ENCODE measurements at regions not wholly inside any gene's neighbourhood (a gene's known extent, or its start where the extent isn't known, plus 50 kb on each side); places are given as distances from the start of the nearest gene placed in this dataset.

DNA sequence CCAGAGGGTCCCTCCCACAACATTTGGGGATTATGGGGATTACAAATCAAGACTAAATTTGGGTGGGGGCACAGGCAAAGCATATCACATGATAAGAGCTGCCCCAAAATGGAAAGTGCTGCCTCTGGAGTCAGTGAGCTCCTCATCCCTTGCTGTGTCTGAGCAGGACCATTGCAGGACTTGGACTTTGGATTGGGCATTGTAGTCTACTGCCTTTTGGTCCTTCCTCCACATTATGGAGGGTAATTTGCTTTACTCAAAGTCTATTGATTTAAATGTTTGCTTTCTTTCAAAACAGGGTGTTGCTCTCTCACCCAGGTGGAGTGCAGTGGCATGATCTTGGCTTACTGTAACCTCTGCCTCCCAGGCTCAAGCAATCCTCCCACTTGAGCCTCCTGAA lies 106.8 kb upstream of the LDAH start:
- DNase-seq: no peak
- TF ChIP-seq, protein P1, sequence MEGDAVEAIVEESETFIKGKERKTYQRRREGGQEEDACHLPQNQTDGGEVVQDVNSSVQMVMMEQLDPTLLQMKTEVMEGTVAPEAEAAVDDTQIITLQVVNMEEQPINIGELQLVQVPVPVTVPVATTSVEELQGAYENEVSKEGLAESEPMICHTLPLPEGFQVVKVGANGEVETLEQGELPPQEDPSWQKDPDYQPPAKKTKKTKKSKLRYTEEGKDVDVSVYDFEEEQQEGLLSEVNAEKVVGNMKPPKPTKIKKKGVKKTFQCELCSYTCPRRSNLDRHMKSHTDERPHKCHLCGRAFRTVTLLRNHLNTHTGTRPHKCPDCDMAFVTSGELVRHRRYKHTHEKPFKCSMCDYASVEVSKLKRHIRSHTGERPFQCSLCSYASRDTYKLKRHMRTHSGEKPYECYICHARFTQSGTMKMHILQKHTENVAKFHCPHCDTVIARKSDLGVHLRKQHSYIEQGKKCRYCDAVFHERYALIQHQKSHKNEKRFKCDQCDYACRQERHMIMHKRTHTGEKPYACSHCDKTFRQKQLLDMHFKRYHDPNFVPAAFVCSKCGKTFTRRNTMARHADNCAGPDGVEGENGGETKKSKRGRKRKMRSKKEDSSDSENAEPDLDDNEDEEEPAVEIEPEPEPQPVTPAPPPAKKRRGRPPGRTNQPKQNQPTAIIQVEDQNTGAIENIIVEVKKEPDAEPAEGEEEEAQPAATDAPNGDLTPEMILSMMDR (IDR thresholded peaks at IDR 0.05): no peak

GRCh38 chr2:20928617-20929016 lies 105.7 kb upstream of the LDAH start:
- H3K4me1 ChIP-seq: peaks cover 0 to 7% (median 6%) of the 10 kb centered on the region in 4 donors
- no peak overlapping the region for H3K27ac ChIP-seq
- DNase-seq: no peak
- intact Hi-C loops (cut with DNase I; ENCODE audit: low total_unique reads): no loop called here
- no peak overlapping the region for H3K4me3 ChIP-seq
- TF ChIP-seq, protein P1 (IDR thresholded peaks at IDR 0.05): no peak
- H3K36me3 ChIP-seq: no peaks in the 10 kb centered on the region
- H3K9me3 ChIP-seq: peaks cover 0 to 7% (median 0%) of the 10 kb centered on the region in 3 donors
- peaks cover 0 to 3% of the 10 kb centered on the region in 2 donors for H3K27me3 ChIP-seq

More for the DNA sequence above, 106.8 kb upstream of the LDAH start:
- no peak overlapping the region for H3K4me3 ChIP-seq
- H3K27me3 ChIP-seq: peaks cover 0 to under 1% of the 10 kb centered on the region in 2 donors
- H3K27ac ChIP-seq: no peak overlapping the region
- peaks cover 0 to 7% (median 6%) of the 10 kb centered on the region in 4 donors for H3K4me1 ChIP-seq
- H3K9me3 ChIP-seq: peaks cover 0 to 7% (median 0%) of the 10 kb centered on the region in 3 donors
- H3K36me3 ChIP-seq: no peaks in the 10 kb centered on the region
- intact Hi-C loops (cut with DNase I; ENCODE audit: low total_unique reads): no loop called here

DNA sequence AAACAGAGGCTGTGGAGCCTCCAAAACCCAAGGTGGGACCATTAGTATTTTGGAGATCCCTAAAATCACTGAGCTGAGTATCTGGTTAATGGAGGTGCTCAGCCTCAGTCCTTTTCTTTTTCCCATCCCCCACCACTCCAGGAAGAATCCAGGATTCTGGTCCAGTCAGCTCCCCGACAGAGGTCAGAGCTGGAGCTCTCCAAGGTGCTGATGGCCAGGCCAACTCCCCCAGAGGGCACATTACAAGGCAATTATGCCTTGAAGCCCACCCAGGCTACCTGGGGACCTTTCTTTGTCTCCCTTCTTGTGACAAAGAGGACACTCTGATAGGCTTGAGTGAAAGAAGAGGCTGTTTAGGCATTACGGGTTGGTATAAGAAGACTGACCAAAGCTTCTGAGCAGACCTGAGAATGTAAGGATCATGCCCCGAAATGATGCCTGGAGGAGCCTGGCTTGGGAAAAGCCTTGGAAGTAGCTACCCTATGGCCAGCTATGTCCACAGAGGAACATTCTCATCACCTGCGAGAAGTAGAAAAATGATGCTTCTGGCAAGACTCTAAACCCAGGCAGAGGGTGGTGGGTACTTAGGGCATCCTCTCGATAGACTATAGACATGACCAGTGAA lies 102.5 kb upstream of the LDAH start:
- TF ChIP-seq, protein P1 (IDR thresholded peaks at IDR 0.05): no peak
- H3K27me3 ChIP-seq: peaks cover 0 to 3% of the 10 kb centered on the region in 2 donors
- H3K27ac ChIP-seq: no peak overlapping the region
- no peaks in the 10 kb centered on the region for H3K36me3 ChIP-seq
- H3K4me1 ChIP-seq: no peaks in the 10 kb centered on the region
- DNase-seq: no peak
- intact Hi-C loops (cut with DNase I; ENCODE audit: low total_unique reads): no loop called here
- H3K4me3 ChIP-seq: no peak overlapping the region
- peaks cover 0 to 7% (median 0%) of the 10 kb centered on the region in 3 donors for H3K9me3 ChIP-seq

- Histone ChIP-seq H3K36me3 (no peaks in the 10 kb centered on the region), H3K27me3 (no peaks in the 10 kb centered on the region), H3K9me3 (no peaks in the 10 kb centered on the region), H3K4me3 (no peak overlapping the region), H3K4me1 (peaks cover 0 to 22% (median 13%) of the 10 kb centered on the region in 4 donors), H3K27ac (no peak overlapping the region)
- intact Hi-C loops (cut with DNase I; ENCODE audit: low total_unique reads): no loop called here
- TF ChIP-seq, protein P1 (IDR thresholded peaks at IDR 0.05): no peak
- no peak for DNase-seq
These were observed 96.4 kb upstream of the LDAH start for GRCh38 chr2:20919297-20919800.

DNA sequence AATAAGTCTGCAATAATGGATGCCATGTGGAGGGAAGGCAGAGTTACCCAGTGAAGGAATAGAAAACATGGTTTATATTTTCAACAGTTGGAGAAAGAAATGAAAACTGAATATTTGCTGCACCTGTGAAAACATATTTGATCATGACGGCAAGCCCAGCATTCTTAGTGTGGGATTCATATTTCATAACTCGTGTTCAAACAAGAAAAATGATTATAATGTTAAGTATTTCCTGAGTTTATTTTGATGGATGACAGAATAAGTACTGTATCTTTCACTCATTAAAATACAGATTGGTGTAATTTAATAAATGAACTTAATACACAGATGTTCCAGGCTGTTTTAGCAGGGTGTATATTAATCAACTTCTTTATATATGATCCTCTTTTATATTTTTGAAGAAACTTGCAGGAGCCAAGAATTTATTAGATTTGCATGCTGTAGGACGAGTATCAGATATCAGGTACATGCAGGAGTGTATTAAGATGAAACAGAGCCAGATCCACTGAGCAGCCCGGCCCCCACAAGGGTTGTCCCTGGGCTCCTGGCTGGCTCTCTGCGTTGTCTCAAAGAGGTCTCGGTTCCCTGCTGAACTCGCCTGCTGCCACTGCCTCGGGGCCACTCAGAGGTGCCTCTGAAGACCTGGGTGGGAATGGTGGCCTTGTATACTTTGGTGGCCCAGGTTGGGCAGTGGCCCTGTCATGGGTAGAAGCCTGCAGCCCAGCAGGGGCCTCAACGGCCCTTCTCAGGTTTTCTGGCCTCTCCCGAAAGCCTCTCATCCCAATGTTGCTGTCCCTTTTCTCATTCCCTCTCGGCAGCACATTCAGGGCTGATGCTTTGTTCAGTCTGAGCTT lies 95.0 kb upstream of the LDAH start:
- DNase-seq: no peak
- Histone ChIP-seq H3K4me3 (no peak overlapping the region), H3K27ac (peak overlapping the region; percentile 38 to 50), H3K4me1 (peaks cover 0 to 22% (median 13%) of the 10 kb centered on the region in 4 donors), H3K27me3 (no peaks in the 10 kb centered on the region), H3K9me3 (no peaks in the 10 kb centered on the region), H3K36me3 (no peaks in the 10 kb centered on the region)
- TF ChIP-seq, protein P1 (IDR thresholded peaks at IDR 0.05): no peak
- intact Hi-C loops (cut with DNase I; ENCODE audit: low total_unique reads): no loop called here
